Heart right ventricle (tissue), 16 donors: ENCODE measurements at regions not wholly inside any gene's neighbourhood (a gene's known extent, or its start where the extent isn't known, plus 50 kb on each side); places are given as distances from the start of the nearest gene placed in this dataset.
"Not testable (repeated sequence)": the region's sequence is repeated elsewhere in the genome, so short reads cannot be mapped to it uniquely, and the experiment has no call there.

Experiments
- ATAC-seq, 8 donors: fragments of 200-7000 bp; cut with Tn5 transposase; one replicate each; pipeline ENCODE4 v1.9.1; 2020; ENCODE audit warnings: mild to moderate bottlenecking in 8 of 8, moderate library complexity in 8 of 8, moderate number of reproducible peaks in 1 of 8
- DNase-seq, 2 donors: peaks; one replicate each; pipeline ENCODE4 v3.0.0-alpha.2; 2020
- H3K27ac ChIP-seq, 10 donors: fragments of 200-600 bp; sonication (generic) in 2 of 10; one replicate each; pipeline versions ENCODE4 v1.5.0 to v1.8.0; 2020 to 2022; ENCODE audit warnings: mild to moderate bottlenecking in 3 of 10
- H3K27me3 ChIP-seq, 7 donors: fragments of 200-600 bp; one replicate each; pipeline ENCODE4 v1.8.0; 2021 to 2022; ENCODE audit warnings: mild to moderate bottlenecking in 2 of 7
- H3K36me3 ChIP-seq, 9 donors: fragments of 200-600 bp; sonication (generic) in 1 of 9; one replicate each; pipeline versions ENCODE4 v1.5.0 to v1.8.0; 2020 to 2022; ENCODE audit warnings: mild to moderate bottlenecking in 2 of 9
- H3K4me1 ChIP-seq, 9 donors: fragments of 200-600 bp; sonication (generic) in 1 of 9; one replicate each; pipeline versions ENCODE4 v1.5.0 to v1.8.0; 2020 to 2022; ENCODE audit warnings: mild to moderate bottlenecking in 4 of 9
- H3K4me3 ChIP-seq, 10 donors: fragments of 200-600 bp; sonication (generic) in 2 of 10; one replicate each; pipeline versions ENCODE4 v1.5.0 to v1.8.0; 2020 to 2022; ENCODE audit warnings: mild to moderate bottlenecking in 7 of 10, moderate library complexity in 2 of 10
- H3K9me3 ChIP-seq, 11 donors: fragments of 200-600 bp in 10 of 11; sonication (generic) in 2 of 11; one replicate each; pipeline versions ENCODE4 v1.5.0 to v1.8.0; 2013 to 2022; ENCODE audit warnings: mild to moderate bottlenecking in 2 of 11, control low read depth in 1 of 11, moderate library complexity in 1 of 11
- CTCF ChIP-seq, 9 donors: fragments of 200-600 bp; sonication (generic) in 2 of 9; IDR thresholded peaks; one replicate each; pipeline versions ENCODE4 v1.5.0 to v1.8.0; 2021 to 2022; ENCODE audit warnings: antibody characterized with exemption in 9 of 9, mild to moderate bottlenecking in 5 of 9, moderate library complexity in 1 of 9
- WGBS, 2 donors: extraction: QIAGEN DNeasy Blood & Tissue Kit; methylation state at CpG; one replicate each; pipeline ENCODE4 v1.1.7; 2013; ENCODE audit warnings: inconsistent platforms in 1 of 2; 5-methylcytosine and 5-hydroxymethylcytosine counted together
- intact Hi-C, 10 donors: fragments of 100-400 bp; cut with DNase I; formaldehyde crosslinking; loops; one replicate each; pipeline versions ENCODE4 v1.11.1 to v1.14.2; 2022
- donor health status: Arrhythmogenic right ventricular cardiomyopathy.
- donor health status: ischemic (EF 13 %, LVEDD 7.1; RV severe dilation, severe dysfunction).
- donor health status: healthy with polysubstance abuse.
- donor health status: DM: no; HTN: yes; CAD: no.
- donor health status: DM: no; HTN: no; CAD: no.
- donor health status: ischemic (EF 25% LVEDD 6.9; RV normal size, moderate dysfunction).
- donor health status: ischemic (EF 25% LVEDD 5.7; RV mildly dilated, moderate dysfunction).
- donor health status: healthy.
- donor health status: DM: yes; HTN: yes; CAD: no.
- donor health status: Ischemic cardiomyopathy.
- donor health status: ischemic (EF 35%, LVEDD 5.7; RV mildly dilated, moderate dysfunction).
- donor health status: nonischemic (EF 11% LVEDD 7.7; RV severe dilation, severe dysfunction).
- donor health status: DM: yes; HTN: yes; CAD: no.
- donor health status: PGD.
- donor health status: ischemic (EF 29% LVEDD 5.4; RV normal size, mild dysfunction).
- donor health status: nonischemic (EF 23%, LVEDD 6.1; RV moderate dilation, normal function).

- TF ChIP-seq CTCF (IDR thresholded peaks at IDR 0.05), result no peak
- WGBS, 2 donors, result 71 to 95% methylated on average over 2 of the region's 2 CpGs
- no peaks in the 10 kb centered on the region for H3K4me1 ChIP-seq
- no peak overlapping the region for H3K4me3 ChIP-seq
- no peak for ATAC-seq
- H3K9me3 ChIP-seq, result peaks cover 0 to 18% (median 0%) of the 10 kb centered on the region in 11 donors
- H3K27me3 ChIP-seq, result no peaks in the 10 kb centered on the region
- DNase-seq, result no peak
- H3K36me3 ChIP-seq, result no peaks in the 10 kb centered on the region
- no peak overlapping the region for H3K27ac ChIP-seq
- intact Hi-C loops, result no loop called here
Observed at GRCh38 chr1:66464802-66465201, 69.2 kb upstream of the SGIP1 start.

GRCh38 chr1:66466695-66467094, 67.3 kb upstream of the SGIP1 start:
- WGBS, 2 donors, result 64 to 71% methylated on average over 2 of the region's 2 CpGs
- intact Hi-C loops, ATAC-seq: not testable (repeated sequence)

GRCh38 chr1:66468722-66469121, 65.2 kb upstream of the SGIP1 start:
- DNase-seq (no peak), ATAC-seq (no peak)
- TF ChIP-seq CTCF (IDR thresholded peaks at IDR 0.05), result no peak
- Histone ChIP-seq H3K4me3 (no peak overlapping the region), H3K9me3 (no peaks in the 10 kb centered on the region), H3K4me1 (no peaks in the 10 kb centered on the region), H3K27me3 (no peaks in the 10 kb centered on the region), H3K27ac (no peak overlapping the region), H3K36me3 (no peaks in the 10 kb centered on the region)
- intact Hi-C loops, result no loop called here
- 67 to 68% methylated on average over 2 of the region's 2 CpGs for WGBS, 2 donors

More at GRCh38 chr1:66466695-66467094, 67.3 kb upstream of the SGIP1 start:
- H3K4me1 ChIP-seq, H3K36me3 ChIP-seq, H3K27me3 ChIP-seq, DNase-seq, H3K27ac ChIP-seq, H3K4me3 ChIP-seq: not testable (repeated sequence)
- H3K9me3 ChIP-seq, result peaks cover 0 to 12% (median 0%) of the 10 kb centered on the region in 11 donors

- DNase-seq, result peak; percentile 28 to 48
Observed at GRCh38 chr1:66475940-66476339, 58.0 kb upstream of the SGIP1 start.

More at GRCh38 chr1:66475940-66476339, 58.0 kb upstream of the SGIP1 start:
- no peak overlapping the region for H3K4me3 ChIP-seq
- H3K27ac ChIP-seq, result no peak overlapping the region
- ATAC-seq, result peak; percentile 50 to 88 (median 60)
- H3K27me3 ChIP-seq, result no peaks in the 10 kb centered on the region
- peaks cover 0 to 9% (median 0%) of the 10 kb centered on the region in 9 donors for H3K4me1 ChIP-seq
- H3K9me3 ChIP-seq, result peaks cover 0 to 7% (median 0%) of the 10 kb centered on the region in 11 donors
- TF ChIP-seq CTCF (IDR thresholded peaks at IDR 0.05), result no peak
- intact Hi-C loops, result no loop called here
- H3K36me3 ChIP-seq, result no peaks in the 10 kb centered on the region
- WGBS, 2 donors, result 63 to 64% methylated on average over 2 of the region's 2 CpGs
